Uterus (tissue), 3 donors: ENCODE measurements at regions not wholly inside any gene's neighbourhood (a gene's known extent, or its start where the extent isn't known, plus 50 kb on each side); places are given as distances from the start of the nearest gene placed in this dataset.

ENCODE experiments used
- DNase-seq, 2 donors: peaks; one replicate each; pipeline ENCODE4 v3.0.0-alpha.2; 2019 to 2020
- H3K27ac ChIP-seq, 2 donors: fragments of 200-600 bp; sonication (generic); 1 replicate in 1 of 2; 2 replicates in 1 of 2; pipeline ENCODE4 v1.5.1; 2016 to 2018
- H3K27me3 ChIP-seq, 2 donors: fragments of 200-600 bp; sonication (generic); one replicate each; pipeline ENCODE4 v1.5.1; 2018 to 2019; ENCODE audit warnings: control low read depth in 1 of 2
- H3K36me3 ChIP-seq, 2 donors: fragments of 200-600 bp; sonication (generic); one replicate each; pipeline ENCODE4 v1.5.1; 2019; ENCODE audit warnings: control low read depth in 1 of 2
- H3K4me1 ChIP-seq, 2 donors: fragments of 200-600 bp; sonication (generic); one replicate each; pipeline ENCODE4 v1.5.1; 2018 to 2019; ENCODE audit warnings: control low read depth in 1 of 2
- H3K4me3 ChIP-seq, 2 donors: fragments of 200-600 bp; sonication (generic); 1 replicate in 1 of 2; 2 replicates in 1 of 2; pipeline ENCODE4 v1.5.1; 2018 to 2019; ENCODE audit warnings: mild to moderate bottlenecking in 1 of 2
- H3K9me3 ChIP-seq, 2 donors: fragments of 200-600 bp; sonication (generic); one replicate each; pipeline ENCODE4 v1.5.1; 2019; ENCODE audit warnings: control low read depth in 1 of 2
- CTCF ChIP-seq, 4 experiments: fragments of 200-600 bp in 2 of 4; fragments of 450-650 bp in 2 of 4; sonication (generic) in 2 of 4; IDR thresholded peaks; one replicate each; pipeline ENCODE4 v1.5.1; 2016 to 2019; ENCODE audit warnings: antibody characterized with exemption in 4 of 4, mild to moderate bottlenecking in 2 of 4, moderate library complexity in 1 of 4
- POLR2A ChIP-seq, 2 donors: fragments of 450-650 bp; IDR thresholded peaks; one replicate each; pipeline ENCODE4 v1.6.1; 2016; ENCODE audit warnings: antibody characterized with exemption in 2 of 2, mild to moderate bottlenecking in 1 of 2, moderate library complexity in 1 of 2
- intact Hi-C: fragments of 100-400 bp; cut with DNase I; formaldehyde crosslinking; loops from one replicate; pipeline ENCODE4 v1.15.1; 2023; ENCODE audit warnings: low total_unique reads
- donor health status: DM: yes; HTN: yes; CAD: no.

- peak overlapping the region; percentile 9 to 17 for H3K27ac ChIP-seq
- no peaks in the 10 kb centered on the region for H3K27me3 ChIP-seq
- H3K4me1 ChIP-seq: no peaks in the 10 kb centered on the region
- DNase-seq: no peak
- H3K36me3 ChIP-seq: no peaks in the 10 kb centered on the region
- no peaks in the 10 kb centered on the region for H3K9me3 ChIP-seq
- no peak for TF ChIP-seq POLR2A (IDR thresholded peaks at IDR 0.05)
- no peak for TF ChIP-seq CTCF (IDR thresholded peaks at IDR 0.05)
- intact Hi-C loops: no loop called here
- no peak overlapping the region for H3K4me3 ChIP-seq
Measured at GRCh38 chr11:10913075-10913474, 55.2 kb upstream of the ZBED5 start.

DNA sequence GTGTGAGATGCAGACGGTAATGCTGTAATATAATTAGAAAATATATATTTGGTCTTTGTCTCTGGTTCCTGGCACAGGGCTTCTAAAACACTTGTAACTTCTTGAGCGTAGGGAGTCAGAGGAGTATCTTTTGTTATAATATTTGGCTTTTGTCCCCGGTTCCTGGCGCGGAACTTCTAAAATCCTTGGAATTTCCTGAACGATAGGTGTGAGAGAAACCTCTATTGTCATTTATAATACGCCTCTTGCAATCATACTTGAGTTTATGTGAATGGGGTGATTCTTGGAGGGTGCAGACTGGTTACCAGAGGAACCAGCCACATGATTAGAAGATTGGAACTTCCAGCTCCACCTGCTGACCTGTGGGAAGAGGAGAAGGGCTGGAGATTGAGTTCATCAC, 54.1 kb upstream of the ZBED5 start:
- TF ChIP-seq POLR2A (IDR thresholded peaks at IDR 0.05): no peak
- Histone ChIP-seq H3K36me3 (no peaks in the 10 kb centered on the region), H3K4me3 (no peak overlapping the region), H3K27ac (no peak overlapping the region), H3K9me3 (no peaks in the 10 kb centered on the region), H3K4me1 (no peaks in the 10 kb centered on the region), H3K27me3 (no peaks in the 10 kb centered on the region)
- intact Hi-C loops: no loop called here
- no peak for DNase-seq

DNA sequence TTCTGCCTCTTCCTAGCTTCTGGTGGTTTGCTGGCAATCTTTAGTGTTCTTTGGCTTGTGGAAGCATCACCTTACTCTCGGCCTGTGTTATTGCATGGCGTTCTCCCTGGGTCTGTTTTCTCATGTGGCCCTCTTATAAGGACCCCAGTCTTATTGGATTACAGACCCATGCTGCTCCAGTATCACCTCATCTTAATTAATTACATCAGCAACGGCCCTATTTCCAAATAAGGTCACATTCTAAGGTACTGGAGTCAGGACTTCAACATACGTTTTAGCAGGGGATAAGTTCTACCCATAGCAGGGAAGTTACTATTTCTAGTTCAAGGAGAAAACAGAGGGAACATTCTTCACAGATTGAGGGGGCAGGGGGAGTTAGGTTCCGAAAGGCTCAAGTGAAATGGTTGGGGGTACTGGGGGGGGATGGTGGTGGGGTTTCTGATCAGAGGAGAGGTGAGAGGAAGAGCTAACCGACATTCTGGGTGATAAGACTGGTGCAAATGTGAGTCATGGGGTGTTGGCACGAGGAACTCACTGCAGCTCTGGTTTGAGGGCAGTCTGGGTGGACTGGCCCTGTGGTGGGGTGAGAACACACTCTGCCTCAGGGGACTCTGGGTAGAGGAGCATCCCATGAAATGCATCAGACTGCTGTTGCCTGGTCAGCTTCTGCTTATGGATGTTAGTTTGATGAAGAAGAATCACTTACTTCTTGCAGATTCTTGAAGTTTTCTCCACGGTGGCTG, 51.5 kb upstream of the ZBED5 start:
- TF ChIP-seq POLR2A (IDR thresholded peaks at IDR 0.05) (no peak), CTCF (IDR thresholded peaks at IDR 0.05) (no peak)
- peak overlapping the region in 1 of 2 donors; percentile 5 for H3K4me3 ChIP-seq

DNA sequence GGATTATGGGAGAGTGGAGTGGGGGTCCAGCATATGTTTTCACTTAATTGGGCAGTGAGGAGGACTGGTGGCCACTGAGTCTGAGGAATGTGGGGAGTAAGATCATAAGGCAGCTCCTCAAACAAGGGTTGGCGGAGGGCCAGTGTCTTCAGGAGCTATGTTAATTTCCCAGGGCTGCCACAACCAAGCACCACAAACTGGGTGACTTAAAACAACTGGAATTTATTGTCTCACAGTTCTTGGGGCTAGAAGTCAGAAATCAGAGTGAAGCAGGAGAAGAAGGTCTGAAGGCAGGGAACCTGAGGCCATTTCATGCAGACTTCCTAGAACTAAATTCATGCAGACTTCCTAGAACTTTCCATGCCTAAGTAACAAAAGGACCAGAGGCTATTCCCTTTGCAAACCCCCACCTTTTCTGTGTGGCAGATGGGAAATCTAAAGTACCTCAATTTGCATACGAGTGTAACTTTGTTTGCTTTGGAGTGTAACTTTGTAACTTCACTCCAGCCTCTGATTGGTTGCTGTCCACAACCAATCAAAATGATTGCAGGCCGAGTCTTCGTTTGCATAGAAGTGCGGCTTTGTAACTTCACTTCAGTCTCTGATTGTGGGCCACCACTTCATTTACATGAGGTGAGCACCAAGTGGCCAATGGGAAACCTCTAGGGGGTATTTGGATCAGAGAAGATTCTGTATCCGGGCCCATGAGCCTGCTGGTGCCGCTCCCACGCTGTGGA, 50.5 kb upstream of the ZBED5 start:
- intact Hi-C loops: loop anchor here (10.0 kb wide), 1 partner anchor 104 kb away; the partner anchor contains the start of gene EIF4G2

More for the DNA sequence above, 51.5 kb upstream of the ZBED5 start:
- intact Hi-C loops: loop anchor here (10.0 kb wide), 1 partner anchor 105 kb away; the partner anchor contains the start of gene EIF4G2
- no peaks in the 10 kb centered on the region for H3K36me3 ChIP-seq
- no peak for DNase-seq
- peak overlapping the region in 1 of 2 donors; percentile 40 for H3K27ac ChIP-seq
- H3K27me3 ChIP-seq: no peaks in the 10 kb centered on the region
- no peaks in the 10 kb centered on the region for H3K9me3 ChIP-seq
- no peaks in the 10 kb centered on the region for H3K4me1 ChIP-seq

More for the DNA sequence above, 50.5 kb upstream of the ZBED5 start:
- TF ChIP-seq CTCF (IDR thresholded peaks at IDR 0.05): no peak
- TF ChIP-seq POLR2A (IDR thresholded peaks at IDR 0.05): no peak
- H3K4me1 ChIP-seq: no peaks in the 10 kb centered on the region
- H3K9me3 ChIP-seq: no peaks in the 10 kb centered on the region
- H3K36me3 ChIP-seq: no peaks in the 10 kb centered on the region
- peak in 1 of 2 donors; percentile 40 for DNase-seq
- no peaks in the 10 kb centered on the region for H3K27me3 ChIP-seq
- peak overlapping the region in 1 of 2 donors; percentile 5 for H3K4me3 ChIP-seq
- peak overlapping the region in 1 of 2 donors; percentile 40 for H3K27ac ChIP-seq
